Prostate gland (tissue), 2 donors: ENCODE measurements at regions not wholly inside any gene's neighbourhood (a gene's known extent, or its start where the extent isn't known, plus 50 kb on each side); places are given as distances from the start of the nearest gene placed in this dataset.

Experiments used
- DNase-seq: peaks from one replicate; pipeline ENCODE4 v3.0.0-alpha.2; 2019; ENCODE audit warnings: low spot score
- H3K27ac ChIP-seq, 2 donors: fragments of 200-600 bp; sonication (generic); 2 replicates each; pipeline ENCODE4 v1.5.1; 2017 to 2019
- H3K27me3 ChIP-seq: fragments of 200-600 bp; sonication (generic); replicated peaks from 2 replicates; pipeline ENCODE4 v1.5.1; 2019; ENCODE audit not compliant: insufficient read depth
- H3K36me3 ChIP-seq, 2 donors: fragments of 200-600 bp; sonication (generic); 1 replicate in 1 of 2; 2 replicates in 1 of 2; pipeline versions ENCODE4 v1.5.1 to v1.8.1; 2017 to 2019
- H3K4me1 ChIP-seq: fragments of 200-600 bp; sonication (generic); replicated peaks from 2 replicates; pipeline ENCODE4 v1.5.1; 2019
- H3K4me3 ChIP-seq, 2 donors: fragments of 200-600 bp; sonication (generic); 2 replicates each; pipeline ENCODE4 v1.5.1; 2017 to 2019
- H3K9me3 ChIP-seq: fragments of 200-600 bp; sonication (generic); 2 replicates; pipeline ENCODE4 v1.5.1; 2017
- CTCF ChIP-seq, 4 experiments: fragments of 200-600 bp in 2 of 4; fragments of 450-650 bp in 2 of 4; sonication (generic) in 2 of 4; IDR thresholded peaks; 1 replicate in 3 of 4; 2 replicates in 1 of 4; pipeline ENCODE4 v1.5.1; 2016 to 2019; ENCODE audit warnings: antibody characterized with exemption in 4 of 4, mild to moderate bottlenecking in 2 of 4, moderate library complexity in 2 of 4
- POLR2A ChIP-seq: fragments of 450-650 bp; IDR thresholded peaks from one replicate; pipeline ENCODE4 v1.6.1; 2016; ENCODE audit warnings: antibody characterized with exemption, mild to moderate bottlenecking
- POLR2AphosphoS5 ChIP-seq: sonication (generic); formaldehyde crosslinking; IDR thresholded peaks from one replicate; pipeline ENCODE4 v1.6.1; 2017; ENCODE audit warnings: antibody characterized with exemption
- WGBS: methylation state at CpG from one replicate; pipeline ENCODE4 v1.1.5; 2018; 5-methylcytosine and 5-hydroxymethylcytosine counted together
- intact Hi-C: fragments of 100-400 bp; cut with DNase I; formaldehyde crosslinking; loops from one replicate; pipeline ENCODE4 v1.14.2; 2022

- no peak for TF ChIP-seq CTCF (IDR thresholded peaks at IDR 0.05)
- no peak for TF ChIP-seq POLR2A
- no peak for TF ChIP-seq POLR2AphosphoS5
- Histone ChIP-seq H3K9me3 (no peaks in the 10 kb centered on the region), H3K36me3 (no peaks in the 10 kb centered on the region), H3K27me3 (no peaks in the 10 kb centered on the region), H3K4me1 (no peaks in the 10 kb centered on the region), H3K27ac (no peak overlapping the region), H3K4me3 (no peak overlapping the region)
- WGBS = 70% methylated on average over 6 of the region's 6 CpGs
- no peak for DNase-seq
- intact Hi-C loops = no loop called here
Observed at GRCh38 chr12:111218499-111218898, 150.4 kb downstream of the PHETA1 start.

- no peak overlapping the region for H3K4me3 ChIP-seq
- no peak overlapping the region for H3K27ac ChIP-seq
- no peak for DNase-seq
- WGBS = 89% methylated on average over 13 of the region's 13 CpGs
- no peaks in the 10 kb centered on the region for H3K9me3 ChIP-seq
- H3K4me1 ChIP-seq = no peaks in the 10 kb centered on the region
- H3K27me3 ChIP-seq = no peaks in the 10 kb centered on the region
- H3K36me3 ChIP-seq = no peaks in the 10 kb centered on the region
- intact Hi-C loops = no loop called here
- TF ChIP-seq POLR2AphosphoS5 = no peak
- TF ChIP-seq POLR2A = no peak
- no peak for TF ChIP-seq CTCF (IDR thresholded peaks at IDR 0.05)
Observed at GRCh38 chr12:111216387-111217159, 152.3 kb downstream of the PHETA1 start.

- Histone ChIP-seq H3K4me1 (no peaks in the 10 kb centered on the region), H3K9me3 (no peaks in the 10 kb centered on the region), H3K36me3 (no peaks in the 10 kb centered on the region), H3K27ac (no peak overlapping the region), H3K27me3 (no peaks in the 10 kb centered on the region), H3K4me3 (no peak overlapping the region)
- intact Hi-C loops = no loop called here
- WGBS = 79% methylated on average over 12 of the region's 12 CpGs
- TF ChIP-seq POLR2A (no peak), POLR2AphosphoS5 (no peak), CTCF (IDR thresholded peaks at IDR 0.05) (no peak)
- no peak for DNase-seq
Observed at GRCh38 chr12:111215881-111216280, 153.0 kb downstream of the PHETA1 start.

GRCh38 chr12:111214401-111214800 lies 154.5 kb downstream of the PHETA1 start:
- intact Hi-C loops = no loop called here
- H3K36me3 ChIP-seq = no peaks in the 10 kb centered on the region
- H3K4me1 ChIP-seq = no peaks in the 10 kb centered on the region
- H3K27ac ChIP-seq = no peak overlapping the region
- no peaks in the 10 kb centered on the region for H3K9me3 ChIP-seq
- H3K27me3 ChIP-seq = no peaks in the 10 kb centered on the region
- no peak for DNase-seq
- WGBS = 71% methylated on average over 16 of the region's 16 CpGs
- no peak overlapping the region for H3K4me3 ChIP-seq
- no peak for TF ChIP-seq POLR2A
- no peak for TF ChIP-seq POLR2AphosphoS5

GRCh38 chr12:111213561-111213960 lies 155.3 kb downstream of the PHETA1 start:
- Histone ChIP-seq H3K9me3 (no peaks in the 10 kb centered on the region), H3K4me1 (no peaks in the 10 kb centered on the region), H3K36me3 (no peaks in the 10 kb centered on the region), H3K27me3 (no peaks in the 10 kb centered on the region), H3K4me3 (no peak overlapping the region), H3K27ac (no peak overlapping the region)
- 85% methylated on average over 5 of the region's 5 CpGs for WGBS
- no peak for DNase-seq
- intact Hi-C loops = no loop called here
- TF ChIP-seq POLR2AphosphoS5 (no peak), POLR2A (no peak), CTCF (IDR thresholded peaks at IDR 0.05) (no peak)
